H9 (cell line): ENCODE measurements at regions not wholly inside any gene's neighbourhood (a gene's known extent, or its start where the extent isn't known, plus 50 kb on each side); places are given as distances from the start of the nearest gene placed in this dataset.

Experiments
- DNase-seq: peaks from one replicate; pipeline ENCODE4 v3.0.0-alpha.2; 2017
- H2AFZ ChIP-seq: one replicate; pipeline ENCODE4 v1.6.1; 2013; ENCODE audit warnings: mild to moderate bottlenecking, low read length, control low read depth, moderate library complexity
- H2AK5ac ChIP-seq: 2 replicates; pipeline ENCODE4 v1.6.1; 2013; ENCODE audit warnings: low read length, control low read depth, mixed read lengths; ENCODE audit not compliant: insufficient read length
- H2BK120ac ChIP-seq: one replicate; pipeline ENCODE4 v1.6.1; 2013; ENCODE audit warnings: low read depth, mild to moderate bottlenecking, low read length, control low read depth, inconsistent platforms; ENCODE audit not compliant: poor library complexity, severe bottlenecking
- H2BK12ac ChIP-seq: 2 replicates; pipeline ENCODE4 v1.6.1; 2013; ENCODE audit warnings: low read length, control low read depth, mixed read lengths, low read depth; ENCODE audit not compliant: insufficient read length
- H2BK15ac ChIP-seq: 2 replicates; pipeline ENCODE4 v1.6.1; 2013; ENCODE audit warnings: low read depth, low read length, control low read depth
- H2BK20ac ChIP-seq: one replicate; pipeline ENCODE4 v1.6.1; 2013; ENCODE audit warnings: low read depth, mild to moderate bottlenecking, low read length, control low read depth, inconsistent platforms; ENCODE audit not compliant: poor library complexity, severe bottlenecking
- H2BK5ac ChIP-seq: 2 replicates; pipeline ENCODE4 v1.6.1; 2013; ENCODE audit warnings: low read length, control low read depth, mixed read lengths; ENCODE audit not compliant: insufficient read length
- H3K14ac ChIP-seq: 2 replicates; pipeline ENCODE4 v1.6.1; 2013; ENCODE audit warnings: low read length, control low read depth; ENCODE audit not compliant: insufficient read depth
- H3K18ac ChIP-seq: 2 replicates; pipeline ENCODE4 v1.6.1; 2013; ENCODE audit warnings: low read depth, mild to moderate bottlenecking, mixed read lengths, low read length, control low read depth; ENCODE audit not compliant: insufficient read length
- H3K23ac ChIP-seq: 2 replicates; pipeline ENCODE4 v1.6.1; 2013; ENCODE audit warnings: low read length, control low read depth, mixed read lengths, low read depth; ENCODE audit not compliant: insufficient read length
- H3K23me2 ChIP-seq: 2 replicates; pipeline ENCODE4 v1.6.1; 2013; ENCODE audit warnings: low read depth, mild to moderate bottlenecking, mixed read lengths, low read length, control low read depth; ENCODE audit not compliant: insufficient read length, poor library complexity, severe bottlenecking
- H3K27ac ChIP-seq: 2 replicates; pipeline ENCODE4 v1.5.1; 2013; ENCODE audit warnings: low read length, control low read depth, mixed read lengths, low read depth; ENCODE audit not compliant: insufficient read length
- H3K27me3 ChIP-seq: 2 replicates; pipeline ENCODE4 v1.6.1; 2013; ENCODE audit warnings: low read length, control low read depth, inconsistent platforms; ENCODE audit not compliant: insufficient read depth
- H3K4ac ChIP-seq: 2 replicates; pipeline ENCODE4 v1.6.1; 2013; ENCODE audit warnings: low read depth, mild to moderate bottlenecking, control low read depth, inconsistent platforms, low read length, moderate library complexity
- H3K4me1 ChIP-seq: 2 replicates; pipeline ENCODE4 v1.6.1; 2013; ENCODE audit warnings: low read length, control low read depth, inconsistent platforms; ENCODE audit not compliant: insufficient read depth
- H3K4me2 ChIP-seq: 2 replicates; pipeline ENCODE4 v1.6.1; 2013; ENCODE audit warnings: low read length, control low read depth, mixed read lengths; ENCODE audit not compliant: insufficient read length, insufficient read depth
- H3K56ac ChIP-seq: 2 replicates; pipeline ENCODE4 v1.6.1; 2013; ENCODE audit warnings: low read depth, mild to moderate bottlenecking, mixed read lengths, low read length, control low read depth; ENCODE audit not compliant: insufficient read length
- H3K79me1 ChIP-seq: 2 replicates; pipeline ENCODE4 v1.6.1; 2013; ENCODE audit warnings: low read depth, mild to moderate bottlenecking, moderate library complexity, low read length, control low read depth, inconsistent platforms; ENCODE audit not compliant: insufficient read depth, poor library complexity, severe bottlenecking
- H3K79me2 ChIP-seq: 2 replicates; pipeline ENCODE4 v1.6.1; 2013; ENCODE audit warnings: low read length, control low read depth, inconsistent platforms; ENCODE audit not compliant: insufficient read depth
- H3K9ac ChIP-seq: 2 replicates; pipeline ENCODE4 v1.6.1; 2013; ENCODE audit warnings: low read length, control low read depth, mixed read lengths; ENCODE audit not compliant: insufficient read length; ENCODE audit errors: extremely low read depth
- H3K9me3 ChIP-seq: one replicate; pipeline ENCODE4 v1.6.1; 2013; ENCODE audit warnings: low read depth, low read length, inconsistent platforms; ENCODE audit not compliant: control insufficient read depth
- H3T11ph ChIP-seq: one replicate; pipeline ENCODE4 v1.6.1; 2013; ENCODE audit warnings: mild to moderate bottlenecking, low read length, control low read depth, inconsistent platforms
- H4K20me1 ChIP-seq: one replicate; pipeline ENCODE4 v1.6.1; 2013; ENCODE audit not compliant: control insufficient read depth, insufficient read length, insufficient read depth
- H4K5ac ChIP-seq: 2 replicates; pipeline ENCODE4 v1.6.1; 2013; ENCODE audit warnings: low read depth, mild to moderate bottlenecking, mixed read lengths, low read length, control low read depth; ENCODE audit not compliant: insufficient read length
- H4K8ac ChIP-seq: replicated peaks from 2 replicates; pipeline ENCODE4 v1.6.1; 2013; ENCODE audit warnings: low read length, control low read depth, mixed read lengths, low read depth; ENCODE audit not compliant: insufficient read length
- H4K91ac ChIP-seq: 2 replicates; pipeline ENCODE4 v1.6.1; 2013; ENCODE audit warnings: low read depth, mild to moderate bottlenecking, moderate library complexity, mixed read lengths, low read length, control low read depth; ENCODE audit not compliant: insufficient read length
- H3K27ac Mint-ChIP-seq, 3 experiments: 2 replicates in 2 of 3; 3 replicates in 1 of 3; pipeline ENCODE4 v1.8.0; 2020 to 2021; ENCODE audit warnings: mixed read lengths in 3 of 3, mild to moderate bottlenecking in 1 of 3, moderate library complexity in 1 of 3
- H3K27me3 Mint-ChIP-seq: 2 replicates; pipeline ENCODE4 v1.8.0; 2021; ENCODE audit warnings: low read depth, mild to moderate bottlenecking, moderate library complexity, mixed read lengths
- H3K36me3 Mint-ChIP-seq, 3 experiments: 2 replicates in 2 of 3; 3 replicates in 1 of 3; pipeline ENCODE4 v1.8.0; 2020 to 2021; ENCODE audit warnings: low read depth in 3 of 3, mixed read lengths in 3 of 3; ENCODE audit not compliant: insufficient read depth in 1 of 3
- H3K4me1 Mint-ChIP-seq, 2 experiments: 2 replicates each; pipeline ENCODE4 v1.8.0; 2020; ENCODE audit warnings: mixed read lengths in 2 of 2
- H3K4me3 Mint-ChIP-seq, 2 experiments: 2 replicates in 1 of 2; 3 replicates in 1 of 2; pipeline ENCODE4 v1.8.0; 2020 to 2021; ENCODE audit warnings: mild to moderate bottlenecking in 2 of 2, mixed read lengths in 2 of 2, moderate library complexity in 1 of 2
- H3K9me3 Mint-ChIP-seq, 2 experiments: 2 replicates in 1 of 2; 3 replicates in 1 of 2; pipeline ENCODE4 v1.8.0; 2020; ENCODE audit warnings: mild to moderate bottlenecking in 2 of 2, mixed read lengths in 2 of 2, moderate library complexity in 1 of 2
- WGBS: extraction: QIAGEN DNeasy Blood & Tissue Kit; methylation state at CpG from one replicate; pipeline ENCODE4 v1.1.7; 2013; ENCODE audit warnings: missing lambda C conversion rate, low lambda C conversion rate, mixed read lengths; ENCODE audit not compliant: insufficient read length; ENCODE audit errors: extremely low coverage; 5-methylcytosine and 5-hydroxymethylcytosine counted together
- TF ChIP-seq, protein P1 (sequence below): fragments of 200-600 bp; sonication (generic); conservative IDR thresholded peaks from 3 replicates; pipeline ENCODE4 v1.8.0; 2021; ENCODE audit warnings: antibody characterized with exemption, mild to moderate bottlenecking

DNA sequence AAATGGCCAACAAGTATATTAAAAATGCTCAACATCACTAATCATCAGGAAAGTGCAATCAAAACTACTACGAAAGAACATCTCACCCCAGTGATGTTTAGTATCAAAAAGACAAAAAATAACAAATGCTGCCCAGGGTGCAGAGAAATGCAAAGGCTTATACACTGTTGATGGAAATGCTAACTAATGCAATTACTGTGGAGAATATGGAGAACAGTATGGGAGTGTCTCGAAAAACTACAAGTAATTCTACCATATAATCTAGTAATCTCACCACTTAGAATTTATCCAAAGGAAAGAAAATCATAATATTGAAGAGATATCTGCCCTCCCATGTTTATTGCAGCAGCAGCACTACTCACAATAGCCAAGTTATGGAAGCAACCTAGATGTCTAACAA lies 246.5 kb upstream of the VLDLR start:
- Histone ChIP-seq H4K91ac (no peak overlapping the region), H3K27me3 (no peaks in the 10 kb centered on the region), H3K14ac (no peak overlapping the region), H3K23me2 (no peaks in the 10 kb centered on the region), H4K8ac (no peak overlapping the region), H3K9me3 (peaks cover 5% of the 10 kb centered on the region), H2AFZ (no peak overlapping the region), H4K5ac (no peak overlapping the region), H3K4ac (no peak overlapping the region), H2BK5ac (no peak overlapping the region), H3K56ac (no peak overlapping the region), H3T11ph (no peak overlapping the region), H3K4me2 (no peak overlapping the region), H3K79me2 (no peaks in the 10 kb centered on the region), H3K23ac (no peak overlapping the region), H3K27ac (no peak overlapping the region), H2AK5ac (no peak overlapping the region), H3K18ac (no peak overlapping the region), H3K4me1 (no peaks in the 10 kb centered on the region), H3K79me1 (no peaks in the 10 kb centered on the region), H2BK12ac (no peak overlapping the region), H2BK15ac (no peak overlapping the region), H2BK120ac (no peak overlapping the region), H2BK20ac (no peak overlapping the region), H3K9ac (no peak overlapping the region), H4K20me1 (no peaks in the 10 kb centered on the region)
- H3K27me3 Mint-ChIP-seq, result no peaks in the 10 kb centered on the region; the same call in 1 of the 2 replicates
- no peak overlapping the region for H3K27ac Mint-ChIP-seq
- no peak overlapping the region for H3K4me3 Mint-ChIP-seq
- H3K4me1 Mint-ChIP-seq, result no peaks in the 10 kb centered on the region
- H3K9me3 Mint-ChIP-seq, result peaks cover 24 to 26% of the 10 kb centered on the region in 2 experiments
- WGBS, result no CpG with 5 or more reads among the region's 2 CpGs
- H3K36me3 Mint-ChIP-seq, result peaks cover 4 to 30% (median 13%) of the 10 kb centered on the region in 3 experiments
- DNase-seq, result no peak
- TF ChIP-seq, protein P1, sequence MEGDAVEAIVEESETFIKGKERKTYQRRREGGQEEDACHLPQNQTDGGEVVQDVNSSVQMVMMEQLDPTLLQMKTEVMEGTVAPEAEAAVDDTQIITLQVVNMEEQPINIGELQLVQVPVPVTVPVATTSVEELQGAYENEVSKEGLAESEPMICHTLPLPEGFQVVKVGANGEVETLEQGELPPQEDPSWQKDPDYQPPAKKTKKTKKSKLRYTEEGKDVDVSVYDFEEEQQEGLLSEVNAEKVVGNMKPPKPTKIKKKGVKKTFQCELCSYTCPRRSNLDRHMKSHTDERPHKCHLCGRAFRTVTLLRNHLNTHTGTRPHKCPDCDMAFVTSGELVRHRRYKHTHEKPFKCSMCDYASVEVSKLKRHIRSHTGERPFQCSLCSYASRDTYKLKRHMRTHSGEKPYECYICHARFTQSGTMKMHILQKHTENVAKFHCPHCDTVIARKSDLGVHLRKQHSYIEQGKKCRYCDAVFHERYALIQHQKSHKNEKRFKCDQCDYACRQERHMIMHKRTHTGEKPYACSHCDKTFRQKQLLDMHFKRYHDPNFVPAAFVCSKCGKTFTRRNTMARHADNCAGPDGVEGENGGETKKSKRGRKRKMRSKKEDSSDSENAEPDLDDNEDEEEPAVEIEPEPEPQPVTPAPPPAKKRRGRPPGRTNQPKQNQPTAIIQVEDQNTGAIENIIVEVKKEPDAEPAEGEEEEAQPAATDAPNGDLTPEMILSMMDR, result no peak
